PC-3 (cell line): ENCODE measurements at regions not wholly inside any gene's neighbourhood (a gene's known extent, or its start where the extent isn't known, plus 50 kb on each side); places are given as distances from the start of the nearest gene placed in this dataset.

Experiments
- ATAC-seq: fragments of 200-7000 bp; cut with Tn5 transposase; 2 replicates; pipeline ENCODE4 v1.9.1; 2020; ENCODE audit warnings: mild to moderate bottlenecking, moderate library complexity
- BruUV-seq: library from RNA; stranded (reverse); fragments of 400-500 nt; replicated peaks from 2 replicates; lab custom pipeline; 2021; lab: Mats Ljungman, UMichigan
- CTCF ChIA-PET: fragments of 300-600 bp; sonication (Branson Sonifier 250); formaldehyde crosslinking; loops from one replicate; lab custom pipeline; 2022; ENCODE audit warnings: antibody characterized with exemption; lab: Charles Lee
- POLR2A ChIA-PET: fragments of 300-600 bp; sonication (Branson Sonifier 250); formaldehyde crosslinking; loops from one replicate; lab custom pipeline; 2022; ENCODE audit warnings: antibody characterized with exemption; ENCODE audit not compliant: unreplicated experiment; lab: Charles Lee
- DNase-seq: peaks from one replicate; pipeline ENCODE4 v3.0.0-alpha.2; 2015
- H2AFZ ChIP-seq: fragments of 300-600 bp; sonication (generic); 2 replicates; pipeline ENCODE4 v1.6.0; 2016; ENCODE audit warnings: antibody characterized with exemption, low read length
- H3F3A ChIP-seq: fragments of 300-600 bp; sonication (generic); one replicate; pipeline ENCODE4 v1.6.0; 2017; ENCODE audit warnings: antibody characterized with exemption, low read length, control low read depth, mild to moderate bottlenecking; ENCODE audit not compliant: unreplicated experiment
- H3K27ac ChIP-seq: fragments of 300-600 bp; sonication (generic); 2 replicates; pipeline ENCODE4 v1.5.1; 2016; ENCODE audit warnings: mild to moderate bottlenecking, low read length
- H3K27me3 ChIP-seq: fragments of 300-600 bp; sonication (generic); 2 replicates; pipeline ENCODE4 v1.6.1; 2016; ENCODE audit warnings: low read length, mixed read lengths
- H3K36me3 ChIP-seq: fragments of 300-600 bp; sonication (generic); 2 replicates; pipeline ENCODE4 v1.6.1; 2016; ENCODE audit warnings: low read depth, mixed run types, low read length, mixed read lengths
- H3K4me1 ChIP-seq: fragments of 300-600 bp; sonication (generic); 2 replicates; pipeline ENCODE4 v1.5.1; 2016; ENCODE audit warnings: low read length; ENCODE audit not compliant: insufficient read depth
- H3K4me2 ChIP-seq: fragments of 300-600 bp; sonication (generic); 2 replicates; pipeline ENCODE4 v1.6.0; 2016; ENCODE audit warnings: low read length
- H3K4me3 ChIP-seq: fragments of 300-600 bp; sonication (generic); 2 replicates; pipeline ENCODE4 v1.5.1; 2016; ENCODE audit warnings: mild to moderate bottlenecking, low read length, mixed read lengths
- H3K79me2 ChIP-seq: fragments of 300-600 bp; sonication (generic); 2 replicates; pipeline ENCODE4 v1.6.1; 2017; ENCODE audit warnings: low read length, mixed read lengths
- H3K9ac ChIP-seq: fragments of 300-600 bp; sonication (generic); 2 replicates; pipeline ENCODE4 v1.6.0; 2016; ENCODE audit warnings: mild to moderate bottlenecking, low read length
- H3K9me2 ChIP-seq: fragments of 300-600 bp; sonication (generic); replicated peaks from 2 replicates; pipeline ENCODE4 v1.6.1; 2016; ENCODE audit warnings: mixed run types, low read length, mixed read lengths
- H3K9me3 ChIP-seq: fragments of 300-600 bp; sonication (generic); 2 replicates; pipeline ENCODE4 v1.6.1; 2016; ENCODE audit warnings: low read length, mixed read lengths
- H4K20me1 ChIP-seq: fragments of 300-600 bp; sonication (generic); 2 replicates; pipeline ENCODE4 v1.6.1; 2016; ENCODE audit warnings: low read length, mixed read lengths
- EZH2 ChIP-seq: fragments of 300-600 bp; sonication (generic); IDR thresholded peaks from one replicate; pipeline ENCODE4 v1.6.1; 2017; ENCODE audit warnings: antibody characterized with exemption, mild to moderate bottlenecking, low read length; ENCODE audit not compliant: unreplicated experiment
- EZH2phosphoT487 ChIP-seq: fragments of 300-600 bp; sonication (generic); IDR thresholded peaks from 2 replicates; pipeline ENCODE4 v1.6.1; 2018; ENCODE audit warnings: mild to moderate bottlenecking, antibody characterized with exemption, low read length, borderline replicate concordance
- intact Hi-C: fragments of 100-400 bp; cut with micrococcal nuclease; formaldehyde crosslinking; loops from 2 replicates; pipeline ENCODE4 v1.9.0; 2023
- TF ChIP-seq, protein P1 (sequence below): fragments of 300-600 bp; sonication (generic); conservative IDR thresholded peaks from 2 replicates; pipeline ENCODE4 v1.5.1; 2017; ENCODE audit warnings: antibody characterized with exemption, low read depth, mild to moderate bottlenecking, low read length

DNA sequence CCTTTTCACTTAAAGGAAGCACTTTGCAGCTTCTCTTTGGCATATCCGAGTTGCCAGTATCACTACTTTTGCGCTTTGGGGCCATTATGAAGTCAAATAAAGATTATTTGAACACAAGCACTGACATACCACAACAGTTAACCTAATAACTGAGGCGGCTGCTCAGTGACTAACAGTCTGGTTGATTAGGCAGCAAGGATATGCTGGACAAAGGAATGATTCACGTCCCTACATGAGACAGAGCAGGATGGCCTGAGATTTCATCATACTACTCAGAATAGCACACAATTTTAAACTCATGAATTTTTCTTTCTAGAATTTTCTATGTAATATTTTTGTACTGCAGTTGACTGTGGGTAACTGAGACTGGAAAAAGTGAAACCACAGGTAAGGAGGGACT, 56.9 kb upstream of the E2F7 start:
- intact Hi-C loops, result loop anchor here (1.0 to 5.0 kb wide), 2 partner anchors 59 to 75 kb away; no protein-coding TSS in a partner anchor
- peak overlapping the region; percentile 94 for H3K27ac ChIP-seq
- ATAC-seq (peak; percentile 86), DNase-seq (peak; percentile 90)
- peaks cover 5% of the 10 kb centered on the region for H3F3A ChIP-seq
- TF ChIP-seq EZH2 (no peak), EZH2phosphoT487 (no peak)
- TF ChIP-seq, protein P1, sequence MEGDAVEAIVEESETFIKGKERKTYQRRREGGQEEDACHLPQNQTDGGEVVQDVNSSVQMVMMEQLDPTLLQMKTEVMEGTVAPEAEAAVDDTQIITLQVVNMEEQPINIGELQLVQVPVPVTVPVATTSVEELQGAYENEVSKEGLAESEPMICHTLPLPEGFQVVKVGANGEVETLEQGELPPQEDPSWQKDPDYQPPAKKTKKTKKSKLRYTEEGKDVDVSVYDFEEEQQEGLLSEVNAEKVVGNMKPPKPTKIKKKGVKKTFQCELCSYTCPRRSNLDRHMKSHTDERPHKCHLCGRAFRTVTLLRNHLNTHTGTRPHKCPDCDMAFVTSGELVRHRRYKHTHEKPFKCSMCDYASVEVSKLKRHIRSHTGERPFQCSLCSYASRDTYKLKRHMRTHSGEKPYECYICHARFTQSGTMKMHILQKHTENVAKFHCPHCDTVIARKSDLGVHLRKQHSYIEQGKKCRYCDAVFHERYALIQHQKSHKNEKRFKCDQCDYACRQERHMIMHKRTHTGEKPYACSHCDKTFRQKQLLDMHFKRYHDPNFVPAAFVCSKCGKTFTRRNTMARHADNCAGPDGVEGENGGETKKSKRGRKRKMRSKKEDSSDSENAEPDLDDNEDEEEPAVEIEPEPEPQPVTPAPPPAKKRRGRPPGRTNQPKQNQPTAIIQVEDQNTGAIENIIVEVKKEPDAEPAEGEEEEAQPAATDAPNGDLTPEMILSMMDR, result no peak
- ChIA-PET POLR2A (no interaction called here), CTCF (no interaction called here)
- H3K4me2 ChIP-seq, result peak overlapping the region; percentile 68
- H4K20me1 ChIP-seq, result no peaks in the 10 kb centered on the region
- H3K27me3 ChIP-seq, result no peaks in the 10 kb centered on the region
- H3K9ac ChIP-seq, result peak overlapping the region; percentile 28; the same call in 1 of the 2 replicates
- no peak overlapping the region for H2AFZ ChIP-seq
- no peaks in the 10 kb centered on the region for H3K9me2 ChIP-seq
- H3K79me2 ChIP-seq, result no peaks in the 10 kb centered on the region
- H3K4me3 ChIP-seq, result peak overlapping the region; percentile 16; the same call in 1 of the 2 replicates
- peaks cover 44% of the 10 kb centered on the region for H3K4me1 ChIP-seq
- no TSS peak for BruUV-seq
- no peaks in the 10 kb centered on the region for H3K36me3 ChIP-seq
- no peaks in the 10 kb centered on the region for H3K9me3 ChIP-seq

DNA sequence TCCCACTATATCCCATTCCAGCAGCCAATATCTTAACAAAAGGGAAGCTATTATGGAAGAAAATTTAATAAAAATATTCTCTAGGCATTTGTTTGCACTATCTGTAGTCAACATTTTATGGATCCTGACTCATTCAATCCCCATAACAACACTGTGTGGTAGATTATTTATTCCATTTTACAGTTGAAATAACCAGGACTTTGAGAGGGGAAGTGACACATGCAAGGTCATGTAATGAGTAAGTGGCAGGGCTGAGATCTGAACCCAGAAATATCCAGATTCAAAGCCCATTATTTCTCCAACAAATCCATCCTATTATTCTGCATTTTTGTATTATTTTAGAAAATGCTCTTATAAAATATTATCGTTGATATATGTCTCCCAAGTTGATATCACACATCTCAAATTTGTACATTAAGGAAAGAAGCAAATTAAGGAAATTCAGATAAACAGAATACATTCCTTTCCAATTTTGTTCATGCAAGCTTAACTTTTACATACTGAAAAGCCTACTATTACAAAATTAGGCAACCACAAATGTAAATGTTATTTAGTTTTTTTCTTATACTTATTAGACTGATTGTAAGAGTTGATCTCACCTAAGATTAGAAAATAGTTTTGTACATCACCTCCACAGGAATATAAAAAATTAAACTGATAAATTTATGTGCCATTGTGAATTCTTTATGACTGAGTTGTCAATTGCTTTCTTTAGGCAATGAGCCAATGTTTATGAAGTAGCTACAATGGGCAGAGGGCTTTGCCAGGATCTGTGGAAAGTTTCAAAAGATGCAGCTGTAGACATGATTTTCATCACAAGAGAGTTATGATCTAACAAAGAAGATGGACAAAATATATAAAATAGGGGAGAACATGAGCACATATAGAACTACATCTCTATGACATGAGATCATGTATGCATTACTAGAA, 55.1 kb upstream of the E2F7 start:
- Histone ChIP-seq H3K79me2 (no peaks in the 10 kb centered on the region), H3K9ac (peak overlapping the region; percentile 57), H3K27ac (peak overlapping the region; percentile 94), H3K9me2 (no peaks in the 10 kb centered on the region), H3K36me3 (no peaks in the 10 kb centered on the region), H2AFZ (no peak overlapping the region), H4K20me1 (no peaks in the 10 kb centered on the region), H3K9me3 (no peaks in the 10 kb centered on the region), H3K4me1 (peaks cover 50% of the 10 kb centered on the region), H3K4me2 (peak overlapping the region; percentile 68), H3K4me3 (peak overlapping the region; percentile 17; the same call in 1 of the 2 replicates), H3F3A (peaks cover 5% of the 10 kb centered on the region), H3K27me3 (no peaks in the 10 kb centered on the region)
- POLR2A ChIA-PET, result interaction anchor here (0.6 to 0.7 kb wide), 3 partner anchors 17 to 70 kb away, joined by 3 read pairs; no protein-coding TSS in a partner anchor
- TF ChIP-seq EZH2phosphoT487 (no peak), EZH2 (no peak)
- TF ChIP-seq, protein P1, result no peak
- DNase-seq (peak; percentile 92), ATAC-seq (peak; percentile 80)
- CTCF ChIA-PET, result no interaction called here
- intact Hi-C loops, result loop anchor here (1.0 to 5.0 kb wide), 5 partner anchors 12 to 73 kb away; no protein-coding TSS in a partner anchor
- BruUV-seq, result TSS peak; percentile 11

DNA sequence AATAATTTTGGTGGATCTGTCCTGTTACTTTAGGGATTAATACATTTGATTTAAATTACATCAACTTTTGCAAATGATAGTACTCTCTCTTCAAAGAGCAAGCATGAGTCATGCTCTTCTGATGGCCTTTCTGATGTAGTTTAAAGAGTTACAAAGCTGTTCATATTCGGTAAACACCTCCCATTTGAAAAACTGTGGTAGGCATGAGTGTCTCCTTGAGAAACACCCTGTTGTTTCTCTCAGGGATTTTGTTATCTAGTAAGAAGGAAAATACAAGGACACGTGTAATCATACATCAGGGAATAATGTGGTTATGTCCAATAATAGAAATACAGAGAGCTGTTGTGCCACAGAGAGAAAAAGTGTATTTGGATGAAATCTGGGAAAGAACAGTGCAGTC, 53.3 kb upstream of the E2F7 start:
- TF ChIP-seq EZH2phosphoT487 (no peak), EZH2 (no peak)
- TF ChIP-seq, protein P1, result no peak
- ATAC-seq (no peak), DNase-seq (peak; percentile 34)
- Histone ChIP-seq H2AFZ (no peak overlapping the region), H3K4me2 (no peak overlapping the region; the same call in 1 of the 2 replicates), H3K36me3 (no peaks in the 10 kb centered on the region), H3K4me3 (no peak overlapping the region), H3K27ac (no peak overlapping the region), H3K27me3 (no peaks in the 10 kb centered on the region), H3K9me3 (no peaks in the 10 kb centered on the region), H3F3A (peaks cover 5% of the 10 kb centered on the region), H3K79me2 (no peaks in the 10 kb centered on the region), H4K20me1 (no peaks in the 10 kb centered on the region), H3K4me1 (peaks cover 53% of the 10 kb centered on the region), H3K9ac (no peak overlapping the region), H3K9me2 (no peaks in the 10 kb centered on the region)
- POLR2A ChIA-PET, result no interaction called here
- CTCF ChIA-PET, result no interaction called here
- intact Hi-C loops, result no loop called here
- no TSS peak for BruUV-seq
